ENCODE measurements at regions not wholly inside any gene's neighbourhood (a gene's known extent, or its start where the extent isn't known, plus 50 kb on each side); places are given as distances from the start of the nearest gene placed in this dataset.

DNA sequence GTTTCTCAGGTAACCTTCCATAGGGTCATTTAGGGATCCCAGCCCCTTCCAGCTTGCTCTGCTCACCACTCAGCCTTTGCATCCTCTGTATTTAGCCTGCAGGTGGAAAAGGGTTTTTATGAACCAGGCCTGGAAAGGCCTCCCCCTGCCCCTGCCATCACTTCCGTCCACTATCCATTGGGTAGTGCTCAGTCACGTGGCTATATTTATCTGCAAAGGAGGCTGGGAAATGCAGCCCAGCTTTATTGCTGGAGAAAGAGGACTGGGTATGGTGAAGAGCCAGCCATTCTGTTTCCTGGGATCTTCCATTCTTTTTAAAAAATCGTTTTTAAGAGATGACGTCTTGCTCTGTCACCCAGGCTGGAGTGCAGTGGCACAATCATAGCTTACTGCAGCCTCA lies 87.0 kb upstream of the MAP1LC3B2 start:
- Histone ChIP-seq H3K27me3 (replicated peaks; ENCODE audit: control insufficient read depth, insufficient read depth, low read length) (no peaks in the 10 kb centered on the region), H3K4me1 (ENCODE audit: control insufficient read depth, insufficient read depth, low read length) (no peaks in the 10 kb centered on the region), H3K9ac (ENCODE audit: low read length) (no peak overlapping the region), H3K36me3 (ENCODE audit: control insufficient read depth, insufficient read depth, low read length, severe bottlenecking) (no peaks in the 10 kb centered on the region), H3K4me3 (ENCODE audit: low read length) (no peak overlapping the region), H3K9me3 (ENCODE audit: control insufficient read depth, low read length) (peaks cover 14% of the 10 kb centered on the region)
- no peak for DNase-seq (ENCODE audit: low read depth)

GRCh38 chr12:116473416-116473815 lies 85.8 kb upstream of the MAP1LC3B2 start:
- H3K4me3 ChIP-seq (ENCODE audit: low read length): no peak overlapping the region
- H3K9ac ChIP-seq (ENCODE audit: low read length): no peak overlapping the region
- H3K36me3 ChIP-seq (ENCODE audit: control insufficient read depth, insufficient read depth, low read length, severe bottlenecking): no peaks in the 10 kb centered on the region
- no peaks in the 10 kb centered on the region for H3K4me1 ChIP-seq (ENCODE audit: control insufficient read depth, insufficient read depth, low read length)
- H3K9me3 ChIP-seq (ENCODE audit: control insufficient read depth, low read length): peaks cover 17% of the 10 kb centered on the region
- DNase-seq (ENCODE audit: low read depth): no peak
- H3K27me3 ChIP-seq (replicated peaks; ENCODE audit: control insufficient read depth, insufficient read depth, low read length): no peaks in the 10 kb centered on the region

GRCh38 chr12:116474331-116474730 lies 84.8 kb upstream of the MAP1LC3B2 start:
- H3K4me3 ChIP-seq (ENCODE audit: low read length): no peak overlapping the region
- no peaks in the 10 kb centered on the region for H3K36me3 ChIP-seq (ENCODE audit: control insufficient read depth, insufficient read depth, low read length, severe bottlenecking)

DNA sequence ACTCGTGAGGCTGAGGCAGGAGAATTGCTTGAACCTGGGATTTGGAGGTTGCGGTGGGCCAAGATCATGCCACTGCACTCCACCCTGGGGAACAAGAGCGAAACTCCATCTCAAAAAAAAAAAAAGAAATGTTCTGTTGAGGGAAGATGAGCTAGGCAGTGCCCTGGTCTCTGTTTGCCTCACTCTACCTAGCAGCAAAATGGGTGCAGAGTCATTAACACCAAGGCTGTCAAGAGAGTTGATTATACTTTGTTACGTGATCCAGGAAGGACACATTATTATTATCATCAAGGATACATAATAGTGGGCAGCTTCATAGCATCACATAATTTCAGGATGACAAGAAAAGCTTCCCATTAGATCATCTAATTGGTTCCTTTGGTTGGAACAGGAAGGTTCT lies 84.3 kb upstream of the MAP1LC3B2 start:
- Histone ChIP-seq H3K9me3 (ENCODE audit: control insufficient read depth, low read length) (peaks cover 17% of the 10 kb centered on the region), H3K27me3 (replicated peaks; ENCODE audit: control insufficient read depth, insufficient read depth, low read length) (no peaks in the 10 kb centered on the region), H3K9ac (ENCODE audit: low read length) (no peak overlapping the region), H3K36me3 (ENCODE audit: control insufficient read depth, insufficient read depth, low read length, severe bottlenecking) (no peaks in the 10 kb centered on the region), H3K4me1 (ENCODE audit: control insufficient read depth, insufficient read depth, low read length) (no peaks in the 10 kb centered on the region), H3K4me3 (ENCODE audit: low read length) (no peak overlapping the region)
- no peak for DNase-seq (ENCODE audit: low read depth)

More at GRCh38 chr12:116474331-116474730, 84.8 kb upstream of the MAP1LC3B2 start:
- peaks cover 17% of the 10 kb centered on the region for H3K9me3 ChIP-seq (ENCODE audit: control insufficient read depth, low read length)
- no peak for DNase-seq (ENCODE audit: low read depth)
- H3K27me3 ChIP-seq (replicated peaks; ENCODE audit: control insufficient read depth, insufficient read depth, low read length): no peaks in the 10 kb centered on the region
- H3K4me1 ChIP-seq (ENCODE audit: control insufficient read depth, insufficient read depth, low read length): no peaks in the 10 kb centered on the region
- no peak overlapping the region for H3K9ac ChIP-seq (ENCODE audit: low read length)

DNA sequence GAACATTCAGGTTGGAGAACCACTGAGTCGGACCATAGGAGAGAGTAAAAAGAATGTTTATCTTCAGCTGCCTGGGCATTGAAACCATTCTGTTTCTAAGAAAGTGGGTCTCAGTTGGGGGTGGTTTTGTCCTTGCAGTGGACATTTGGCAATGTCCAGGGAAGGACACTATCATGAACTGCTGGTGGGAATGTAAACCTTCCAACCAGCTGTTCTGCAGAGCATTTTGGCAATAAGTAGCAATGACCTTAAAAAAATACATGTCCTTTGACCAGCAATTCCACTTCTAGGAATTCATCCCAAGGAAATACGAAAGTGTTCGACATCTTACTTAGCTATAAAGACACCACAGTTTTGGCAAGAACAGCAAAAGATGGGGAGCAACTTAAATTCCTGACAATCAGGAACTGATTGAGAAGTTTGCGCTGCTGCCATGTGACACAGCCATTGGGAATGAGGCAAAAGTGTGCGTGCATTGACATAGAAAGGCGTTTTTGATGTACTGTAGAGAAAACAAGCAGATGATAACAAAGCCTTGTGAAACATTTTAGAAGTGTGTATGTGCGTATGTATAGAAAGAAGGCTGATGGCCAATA lies 82.9 kb upstream of the MAP1LC3B2 start:
- DNase-seq (ENCODE audit: low read depth): no peak
- no peak overlapping the region for H3K9ac ChIP-seq (ENCODE audit: low read length)
- H3K9me3 ChIP-seq (ENCODE audit: control insufficient read depth, low read length): peaks cover 17% of the 10 kb centered on the region
- H3K36me3 ChIP-seq (ENCODE audit: control insufficient read depth, insufficient read depth, low read length, severe bottlenecking): no peaks in the 10 kb centered on the region
- no peak overlapping the region for H3K4me3 ChIP-seq (ENCODE audit: low read length)
- H3K4me1 ChIP-seq (ENCODE audit: control insufficient read depth, insufficient read depth, low read length): no peaks in the 10 kb centered on the region
- no peaks in the 10 kb centered on the region for H3K27me3 ChIP-seq (replicated peaks; ENCODE audit: control insufficient read depth, insufficient read depth, low read length)

DNA sequence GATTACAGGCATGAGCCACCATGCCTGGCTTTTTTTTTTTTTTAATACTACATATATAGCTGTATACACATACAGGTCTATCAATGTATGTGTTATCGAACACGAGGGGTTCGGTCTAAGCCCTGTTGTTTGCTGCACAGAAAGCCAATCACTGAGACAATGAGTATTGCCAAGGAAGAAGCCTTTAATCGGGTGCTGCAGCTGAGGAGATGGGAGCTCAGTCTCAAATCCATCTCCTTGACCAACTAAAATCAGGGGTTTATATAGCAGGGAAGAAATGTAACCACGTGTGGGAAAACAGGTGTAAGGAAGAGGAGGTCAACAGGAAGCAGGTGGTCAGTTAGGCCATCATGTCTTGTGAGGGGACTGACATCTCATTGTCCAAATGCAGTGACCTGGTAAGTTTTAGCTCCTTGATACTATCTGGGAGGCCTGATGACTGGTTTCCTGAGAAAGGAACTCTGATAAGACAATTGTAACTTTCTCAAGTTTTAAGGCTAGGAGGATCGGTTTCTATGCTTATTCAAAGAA lies 80.9 kb upstream of the MAP1LC3B2 start:
- no peak for DNase-seq (ENCODE audit: low read depth)
- Histone ChIP-seq H3K9me3 (ENCODE audit: control insufficient read depth, low read length) (peaks cover 16% of the 10 kb centered on the region), H3K4me3 (ENCODE audit: low read length) (no peak overlapping the region), H3K36me3 (ENCODE audit: control insufficient read depth, insufficient read depth, low read length, severe bottlenecking) (no peaks in the 10 kb centered on the region), H3K4me1 (ENCODE audit: control insufficient read depth, insufficient read depth, low read length) (no peaks in the 10 kb centered on the region), H3K27me3 (replicated peaks; ENCODE audit: control insufficient read depth, insufficient read depth, low read length) (no peaks in the 10 kb centered on the region), H3K9ac (ENCODE audit: low read length) (no peak overlapping the region)

DNA sequence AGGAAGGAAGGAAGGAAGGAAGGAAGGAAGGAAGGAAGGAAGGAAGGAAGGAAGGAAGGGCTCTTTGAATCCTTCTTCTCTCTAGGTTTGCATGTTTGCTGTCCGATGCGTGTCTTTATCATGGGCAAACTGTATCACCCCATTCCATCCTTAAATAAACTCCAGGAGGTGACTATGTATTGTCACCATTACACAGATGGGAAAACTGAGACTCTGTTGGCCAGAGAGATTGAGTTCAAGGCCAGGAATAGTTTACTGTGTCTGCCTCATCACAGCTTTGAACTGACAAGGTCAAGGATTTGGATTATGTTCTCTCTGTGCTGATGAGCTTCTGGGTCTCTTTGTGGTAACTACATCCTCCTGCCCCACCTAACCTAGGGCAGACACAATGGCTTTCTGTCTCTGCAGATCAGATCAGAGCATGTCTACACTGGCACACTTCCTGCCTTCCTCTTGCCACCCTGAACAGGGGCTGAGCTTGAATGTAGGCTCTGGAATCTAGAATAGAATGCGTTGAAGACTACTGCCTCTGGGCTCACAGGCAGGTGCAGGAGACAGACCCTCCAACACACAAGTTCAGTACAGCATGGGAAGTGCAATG lies 78.9 kb upstream of the MAP1LC3B2 start:
- no peak overlapping the region for H3K9ac ChIP-seq (ENCODE audit: low read length)
- H3K4me1 ChIP-seq (ENCODE audit: control insufficient read depth, insufficient read depth, low read length): peaks cover 16% of the 10 kb centered on the region
- H3K27me3 ChIP-seq (replicated peaks; ENCODE audit: control insufficient read depth, insufficient read depth, low read length): no peaks in the 10 kb centered on the region
- no peaks in the 10 kb centered on the region for H3K36me3 ChIP-seq (ENCODE audit: control insufficient read depth, insufficient read depth, low read length, severe bottlenecking)
- DNase-seq (ENCODE audit: low read depth): no peak
- H3K4me3 ChIP-seq (ENCODE audit: low read length): no peak overlapping the region
- H3K9me3 ChIP-seq (ENCODE audit: control insufficient read depth, low read length): peaks cover 12% of the 10 kb centered on the region

GRCh38 chr12:116481726-116482125 lies 77.5 kb upstream of the MAP1LC3B2 start:
- Histone ChIP-seq H3K4me3 (ENCODE audit: low read length) (no peak overlapping the region), H3K4me1 (ENCODE audit: control insufficient read depth, insufficient read depth, low read length) (peaks cover 16% of the 10 kb centered on the region), H3K27me3 (replicated peaks; ENCODE audit: control insufficient read depth, insufficient read depth, low read length) (no peaks in the 10 kb centered on the region), H3K9me3 (ENCODE audit: control insufficient read depth, low read length) (peaks cover 5% of the 10 kb centered on the region), H3K9ac (ENCODE audit: low read length) (no peak overlapping the region), H3K36me3 (ENCODE audit: control insufficient read depth, insufficient read depth, low read length, severe bottlenecking) (no peaks in the 10 kb centered on the region)
- DNase-seq (ENCODE audit: low read depth): no peak

GRCh38 chr12:116482179-116482578 lies 77.0 kb upstream of the MAP1LC3B2 start:
- no peaks in the 10 kb centered on the region for H3K27me3 ChIP-seq (replicated peaks; ENCODE audit: control insufficient read depth, insufficient read depth, low read length)
- H3K4me1 ChIP-seq (ENCODE audit: control insufficient read depth, insufficient read depth, low read length): peaks cover 16% of the 10 kb centered on the region
- H3K4me3 ChIP-seq (ENCODE audit: low read length): no peak overlapping the region
- DNase-seq (ENCODE audit: low read depth): no peak
- H3K9ac ChIP-seq (ENCODE audit: low read length): no peak overlapping the region
- peaks cover 3% of the 10 kb centered on the region for H3K9me3 ChIP-seq (ENCODE audit: control insufficient read depth, low read length)
- H3K36me3 ChIP-seq (ENCODE audit: control insufficient read depth, insufficient read depth, low read length, severe bottlenecking): no peaks in the 10 kb centered on the region

DNA sequence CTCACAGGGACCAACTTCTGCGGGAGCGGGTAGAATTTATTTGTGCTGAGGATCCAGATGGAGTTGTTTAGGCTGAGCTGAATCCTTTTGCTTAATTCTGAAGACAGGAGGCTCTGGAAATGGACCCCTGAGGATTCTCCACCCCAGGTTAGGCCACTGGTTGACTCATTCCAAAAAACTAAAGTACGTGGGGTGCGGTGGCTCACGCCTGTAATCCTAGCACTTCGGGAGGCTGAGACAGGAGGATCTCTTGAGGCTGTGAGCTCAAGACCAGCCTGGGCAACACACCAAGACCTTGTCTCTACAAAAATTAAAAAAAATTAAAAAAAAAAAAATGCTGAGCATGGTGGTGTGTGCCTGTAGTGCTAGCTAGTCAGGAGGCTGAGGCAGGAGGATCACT lies 76.3 kb upstream of the MAP1LC3B2 start:
- Histone ChIP-seq H3K36me3 (ENCODE audit: control insufficient read depth, insufficient read depth, low read length, severe bottlenecking) (no peaks in the 10 kb centered on the region), H3K27me3 (replicated peaks; ENCODE audit: control insufficient read depth, insufficient read depth, low read length) (no peaks in the 10 kb centered on the region), H3K4me1 (ENCODE audit: control insufficient read depth, insufficient read depth, low read length) (peaks cover 16% of the 10 kb centered on the region), H3K9ac (ENCODE audit: low read length) (no peak overlapping the region), H3K9me3 (ENCODE audit: control insufficient read depth, low read length) (no peaks in the 10 kb centered on the region), H3K4me3 (ENCODE audit: low read length) (no peak overlapping the region)
- no peak for DNase-seq (ENCODE audit: low read depth)

- H3K9me3 ChIP-seq (ENCODE audit: control insufficient read depth, low read length): peaks cover 6% of the 10 kb centered on the region
- H3K27me3 ChIP-seq (replicated peaks; ENCODE audit: control insufficient read depth, insufficient read depth, low read length): no peaks in the 10 kb centered on the region
- H3K4me3 ChIP-seq (ENCODE audit: low read length): peak overlapping the region; percentile 13
Observed at GRCh38 chr12:116483959-116484750, 75.0 kb upstream of the MAP1LC3B2 start.

More at GRCh38 chr12:116483959-116484750, 75.0 kb upstream of the MAP1LC3B2 start:
- DNase-seq (ENCODE audit: low read depth): no peak
- Histone ChIP-seq H3K4me1 (ENCODE audit: control insufficient read depth, insufficient read depth, low read length) (peaks cover 16% of the 10 kb centered on the region), H3K9ac (ENCODE audit: low read length) (no peak overlapping the region), H3K36me3 (ENCODE audit: control insufficient read depth, insufficient read depth, low read length, severe bottlenecking) (no peaks in the 10 kb centered on the region)
